ENCODE measurements at regions not wholly inside any gene's neighbourhood (a gene's known extent, or its start where the extent isn't known, plus 50 kb on each side); places are given as distances from the start of the nearest gene placed in this dataset.

DNA sequence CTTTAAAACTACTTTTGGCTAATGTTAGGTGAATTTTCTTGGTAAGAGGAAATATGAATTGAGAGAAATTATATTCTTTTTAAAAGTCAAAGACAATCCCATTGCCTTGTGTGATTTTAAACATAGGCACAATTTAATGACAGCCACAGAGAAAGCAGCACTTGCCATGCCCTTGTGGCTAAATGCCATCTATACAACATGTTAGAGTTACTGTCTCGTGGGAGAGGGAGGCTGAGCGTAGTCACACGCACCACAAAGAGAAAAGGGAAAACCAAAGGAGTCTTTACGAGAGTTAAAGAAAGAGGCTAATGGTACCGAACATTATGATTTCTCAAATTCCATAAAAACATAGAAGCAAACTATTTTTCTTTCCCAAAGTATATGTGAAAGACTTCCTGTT is 537.9 kb downstream of the PTPRC start:
- TF ChIP-seq, protein P1, sequence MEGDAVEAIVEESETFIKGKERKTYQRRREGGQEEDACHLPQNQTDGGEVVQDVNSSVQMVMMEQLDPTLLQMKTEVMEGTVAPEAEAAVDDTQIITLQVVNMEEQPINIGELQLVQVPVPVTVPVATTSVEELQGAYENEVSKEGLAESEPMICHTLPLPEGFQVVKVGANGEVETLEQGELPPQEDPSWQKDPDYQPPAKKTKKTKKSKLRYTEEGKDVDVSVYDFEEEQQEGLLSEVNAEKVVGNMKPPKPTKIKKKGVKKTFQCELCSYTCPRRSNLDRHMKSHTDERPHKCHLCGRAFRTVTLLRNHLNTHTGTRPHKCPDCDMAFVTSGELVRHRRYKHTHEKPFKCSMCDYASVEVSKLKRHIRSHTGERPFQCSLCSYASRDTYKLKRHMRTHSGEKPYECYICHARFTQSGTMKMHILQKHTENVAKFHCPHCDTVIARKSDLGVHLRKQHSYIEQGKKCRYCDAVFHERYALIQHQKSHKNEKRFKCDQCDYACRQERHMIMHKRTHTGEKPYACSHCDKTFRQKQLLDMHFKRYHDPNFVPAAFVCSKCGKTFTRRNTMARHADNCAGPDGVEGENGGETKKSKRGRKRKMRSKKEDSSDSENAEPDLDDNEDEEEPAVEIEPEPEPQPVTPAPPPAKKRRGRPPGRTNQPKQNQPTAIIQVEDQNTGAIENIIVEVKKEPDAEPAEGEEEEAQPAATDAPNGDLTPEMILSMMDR (IDR thresholded peaks at IDR 0.05): no peak
- no peak for TF ChIP-seq POLR2A (IDR thresholded peaks at IDR 0.05)
